HG03045 (cell line): ENCODE measurements at regions not wholly inside any gene's neighbourhood (a gene's known extent, or its start where the extent isn't known, plus 50 kb on each side); places are given as distances from the start of the nearest gene placed in this dataset.

Source experiments
- ATAC-seq: cut with Tn5 transposase; IDR thresholded peaks from one replicate; pipeline ENCODE4 v1.9.1; 2021; ENCODE audit warnings: mild to moderate bottlenecking, moderate library complexity; ENCODE audit not compliant: unreplicated experiment

- ATAC-seq, result no peak
These were observed 544.6 kb upstream of the BTBD3 start for GRCh38 chr20:11372876-11373790.

GRCh38 chr20:11375335-11375734 is 542.4 kb upstream of the BTBD3 start:
- ATAC-seq, result no peak

DNA sequence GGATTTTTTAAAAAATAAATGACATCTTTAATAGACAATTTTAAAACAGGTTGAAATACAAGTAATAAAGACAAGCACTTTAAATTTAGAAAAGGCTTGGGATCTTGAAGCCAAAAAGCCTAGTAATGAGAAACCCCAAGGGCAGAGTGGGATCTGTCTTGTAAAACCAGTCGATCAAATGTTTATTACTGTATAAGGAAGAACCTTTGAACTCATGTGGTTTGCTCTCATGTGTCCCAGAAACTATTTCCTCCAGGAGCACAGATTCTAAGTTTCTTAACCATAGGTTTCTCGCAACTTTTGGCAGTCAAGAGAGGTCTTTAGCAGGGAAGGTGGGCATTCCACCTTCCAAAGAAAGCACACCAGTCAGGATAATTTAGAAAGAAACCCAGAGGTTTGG is 541.7 kb upstream of the BTBD3 start:
- no peak for ATAC-seq

- no peak for ATAC-seq
These were observed 541.3 kb upstream of the BTBD3 start for GRCh38 chr20:11376420-11376819.

DNA sequence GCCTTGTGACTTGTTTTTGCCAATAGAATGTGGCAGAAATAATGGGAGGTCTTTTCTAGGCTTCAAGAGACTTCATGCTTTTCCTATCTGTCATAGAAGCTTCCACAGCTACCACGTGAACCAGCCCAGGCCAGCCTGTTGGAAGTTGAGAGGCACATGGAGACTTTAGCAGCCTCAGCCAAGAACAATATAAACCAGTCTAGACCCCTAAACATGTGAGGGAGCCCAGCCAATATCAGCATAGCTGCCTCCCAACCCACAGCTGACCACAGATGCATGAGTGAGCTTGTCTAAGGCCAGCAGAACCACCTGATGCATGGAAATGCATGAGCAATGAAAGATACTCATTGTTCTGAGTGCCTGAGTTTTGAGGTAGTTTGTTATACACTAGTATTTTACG is 540.7 kb upstream of the BTBD3 start:
- no peak for ATAC-seq

DNA sequence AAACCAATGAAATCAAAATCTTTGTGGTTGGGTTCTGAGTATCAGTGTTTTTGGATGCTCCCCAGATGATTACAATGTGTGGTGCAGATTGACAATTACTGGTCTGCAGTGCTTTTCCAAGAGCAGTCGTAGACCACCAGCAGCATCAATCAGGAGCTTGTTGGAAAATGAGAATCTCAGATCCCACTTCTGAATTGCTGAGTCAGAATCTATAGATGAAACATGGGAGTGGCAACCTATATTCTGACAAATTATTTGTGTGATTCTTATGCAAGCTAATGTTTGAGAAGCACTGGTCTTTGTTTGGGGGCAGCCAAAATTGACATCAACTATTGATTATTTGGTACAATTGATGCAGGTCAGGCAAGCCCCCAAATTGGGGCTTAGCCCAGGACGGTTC is 539.9 kb upstream of the BTBD3 start:
- no peak for ATAC-seq

- no peak for ATAC-seq
These were observed 539.4 kb upstream of the BTBD3 start for GRCh38 chr20:11378252-11378651.

DNA sequence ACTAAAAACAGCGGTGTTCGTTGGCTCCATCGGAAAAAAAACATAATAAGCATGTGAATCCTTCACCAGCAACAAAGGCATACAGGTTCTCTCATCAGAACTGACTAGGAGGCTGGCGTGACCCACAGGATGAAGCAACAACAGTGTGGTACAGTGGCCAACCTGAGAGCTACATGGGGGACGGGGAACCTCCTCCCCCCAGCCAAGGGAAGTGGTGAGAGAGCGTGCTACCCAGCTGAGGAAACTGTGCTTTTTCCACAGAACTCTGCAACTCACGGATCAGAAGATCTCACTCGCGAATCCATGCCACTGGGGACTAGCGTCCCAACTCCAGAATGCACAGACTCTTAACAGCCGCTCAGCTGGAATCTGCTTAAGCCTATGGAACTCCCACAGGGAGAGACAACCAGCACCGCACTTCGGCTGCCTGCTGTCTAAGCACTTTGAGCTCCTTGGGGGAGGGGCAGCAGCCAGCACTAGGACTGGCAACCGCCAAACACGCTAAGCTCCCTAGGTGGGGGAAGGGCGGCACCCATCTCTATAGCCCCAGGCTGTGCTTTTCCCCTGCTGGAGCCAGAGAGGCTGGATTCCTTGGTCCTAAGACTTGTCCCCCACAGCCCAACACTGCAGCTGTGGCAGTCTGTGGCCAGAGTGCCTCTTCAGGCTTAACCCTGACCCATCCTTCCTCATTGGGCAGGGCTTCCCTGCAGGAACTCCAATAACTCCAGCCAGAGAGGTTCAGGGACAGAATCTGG is 538.3 kb upstream of the BTBD3 start:
- ATAC-seq, result no peak

- ATAC-seq, result no peak
These were observed 537.4 kb upstream of the BTBD3 start for GRCh38 chr20:11380283-11380682.

DNA sequence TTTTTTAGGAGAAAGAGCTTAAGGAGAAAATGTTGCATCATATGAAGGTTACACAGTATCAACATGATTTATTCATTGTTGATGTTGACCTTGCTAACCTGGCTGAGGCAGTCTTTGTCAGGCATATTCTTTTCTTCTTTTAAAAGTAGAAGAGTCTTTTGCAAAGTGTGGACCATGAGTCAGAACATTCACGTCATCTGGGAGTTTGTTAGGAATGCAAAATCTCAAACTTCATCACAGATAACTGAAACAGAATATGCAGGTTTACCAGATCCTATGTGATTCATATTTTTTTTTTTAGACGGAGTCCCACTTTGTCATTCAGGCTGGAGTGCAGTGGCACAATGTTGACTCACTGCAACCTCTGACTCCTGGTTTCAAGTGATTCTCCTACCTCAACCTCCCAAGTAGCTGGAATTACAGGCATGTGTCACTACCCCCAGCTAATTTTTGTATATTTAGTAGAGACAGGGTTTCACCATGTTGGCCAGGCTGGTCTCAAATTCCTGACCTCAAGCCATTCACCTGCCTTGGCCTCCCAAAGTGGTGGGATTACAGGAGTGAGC is 530.4 kb upstream of the BTBD3 start:
- ATAC-seq, result no peak

- no peak for ATAC-seq
These were observed 528.5 kb upstream of the BTBD3 start for GRCh38 chr20:11389186-11389585.

DNA sequence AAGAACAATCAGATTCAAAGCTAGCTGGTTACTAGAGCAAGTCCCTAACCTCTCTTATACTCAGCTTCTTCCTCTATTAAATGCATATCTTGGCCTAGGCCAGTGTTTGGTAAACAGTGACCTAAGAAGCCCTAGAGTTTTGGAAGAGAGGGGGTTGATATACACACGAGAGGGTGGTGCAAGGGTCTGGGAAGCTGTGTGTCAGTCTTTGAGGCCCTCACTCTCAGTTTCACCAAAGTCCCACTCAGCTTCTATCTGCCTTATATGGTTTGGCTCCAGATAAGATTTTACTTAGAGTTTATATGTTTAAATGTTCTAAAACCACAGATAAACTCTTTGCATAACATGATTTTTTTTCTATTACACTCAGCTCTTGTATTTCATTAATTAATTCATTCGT is 526.1 kb upstream of the BTBD3 start:
- ATAC-seq, result no peak

DNA sequence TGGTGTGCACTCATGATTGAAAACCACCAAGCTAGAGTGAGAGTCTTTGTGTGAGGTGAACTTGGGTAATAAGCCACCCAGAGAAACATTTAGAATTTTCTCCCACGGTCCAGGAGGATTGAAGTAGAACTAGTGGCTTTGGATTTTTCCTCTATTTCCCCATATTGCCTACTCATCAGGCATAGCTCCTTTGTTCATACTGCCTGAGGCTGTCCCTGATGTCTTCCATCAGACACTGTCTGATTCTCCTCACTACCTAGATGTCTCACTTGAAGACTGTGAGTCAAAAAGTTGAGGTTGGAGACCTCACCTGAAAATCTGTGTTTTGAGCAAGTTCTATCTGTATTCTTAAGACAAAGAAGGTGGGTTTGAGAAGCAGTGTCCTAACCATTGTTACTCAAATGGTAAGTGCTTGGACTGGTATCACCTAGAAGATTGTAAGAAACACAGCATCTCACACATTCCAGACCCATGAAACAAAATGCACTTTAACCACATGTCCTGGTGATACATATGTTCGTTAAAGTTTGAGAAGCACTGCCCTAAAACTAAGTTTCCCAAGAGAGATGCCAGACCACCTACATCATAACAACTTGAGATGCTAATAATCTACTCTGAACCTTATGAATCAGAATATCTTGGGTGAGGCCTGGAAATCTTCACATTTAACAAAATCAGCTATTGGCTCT is 523.4 kb upstream of the BTBD3 start:
- ATAC-seq, result no peak

DNA sequence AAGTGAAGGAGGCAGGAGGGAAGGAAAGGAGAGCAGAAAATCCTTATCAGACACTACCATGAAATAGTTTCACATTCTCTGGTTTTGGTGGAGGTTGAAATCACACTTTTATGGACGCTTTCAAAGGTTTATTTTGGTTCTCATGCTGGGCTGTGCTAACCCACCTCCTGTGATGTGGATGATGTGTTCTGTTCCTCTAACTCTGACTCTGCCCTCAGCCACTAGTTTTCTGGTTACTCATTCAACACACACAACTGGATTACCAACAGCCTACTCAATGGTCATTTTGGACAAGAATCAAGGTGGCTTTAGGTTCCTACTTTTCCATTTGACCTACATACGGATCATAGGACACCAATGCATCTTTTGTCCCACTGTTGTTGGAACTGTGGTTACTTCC is 522.1 kb upstream of the BTBD3 start:
- ATAC-seq, result no peak

DNA sequence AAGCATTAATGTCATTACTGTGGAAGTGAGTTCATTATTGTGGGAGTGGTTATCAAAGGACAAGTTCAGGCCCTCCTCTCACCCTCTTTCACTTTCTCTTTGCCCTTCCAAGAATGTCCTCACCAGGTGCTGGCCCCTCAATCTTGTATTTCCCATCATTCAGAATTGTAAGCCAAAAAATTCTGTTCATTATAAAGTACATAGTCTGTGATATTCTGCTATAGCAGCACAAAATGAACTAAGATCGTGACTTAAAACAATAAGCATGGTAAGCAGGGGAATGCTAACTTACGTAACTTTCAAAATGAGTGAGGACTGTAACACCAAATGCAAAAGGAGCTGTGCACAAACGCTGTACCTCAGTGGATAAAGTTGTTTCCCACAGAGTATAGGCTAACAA is 515.7 kb upstream of the BTBD3 start:
- ATAC-seq, result no peak

- no peak for ATAC-seq
These were observed 514.0 kb upstream of the BTBD3 start for GRCh38 chr20:11403711-11404110.

- no peak for ATAC-seq
These were observed 510.8 kb upstream of the BTBD3 start for GRCh38 chr20:11406877-11407276.

- no peak for ATAC-seq
These were observed 508.1 kb upstream of the BTBD3 start for GRCh38 chr20:11409561-11409960.

DNA sequence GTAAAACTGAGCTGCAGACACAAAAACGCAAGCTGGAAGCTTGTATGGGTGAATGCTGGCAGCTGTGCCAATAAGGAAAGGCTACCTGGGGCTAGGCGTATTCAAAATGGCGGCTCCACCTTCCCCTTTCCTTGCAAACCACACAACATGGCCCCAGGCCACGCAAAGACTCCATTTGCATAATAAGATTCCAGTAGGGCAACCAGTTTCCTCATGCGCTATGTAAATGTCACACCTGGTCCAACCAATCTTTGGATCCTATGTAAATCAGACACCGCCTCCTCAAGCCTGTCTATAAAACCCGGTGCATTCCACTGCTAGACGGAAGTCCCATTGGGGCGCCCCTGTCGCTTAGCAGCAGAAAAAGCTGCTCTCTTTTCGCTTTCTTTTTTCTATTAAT is 505.9 kb upstream of the BTBD3 start:
- no peak for ATAC-seq

DNA sequence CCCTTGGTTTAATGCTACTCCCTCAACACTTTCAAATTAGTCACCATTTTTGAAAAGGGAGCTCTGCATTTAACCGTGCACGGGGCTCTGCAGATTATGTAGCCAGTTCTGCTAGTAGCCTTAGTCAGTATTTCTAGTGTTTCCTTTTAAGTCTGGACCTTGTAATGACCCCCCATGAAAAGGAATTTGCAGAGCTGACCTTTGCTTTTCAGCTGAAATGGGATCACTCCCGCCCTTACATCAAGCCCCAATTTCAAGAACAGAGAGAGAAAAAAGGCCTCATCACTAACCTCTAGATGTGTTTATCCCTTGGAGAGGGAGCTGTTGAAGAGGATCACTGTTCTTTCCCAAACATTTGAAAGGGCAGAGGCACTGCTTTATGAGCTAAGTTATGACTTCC is 490.7 kb upstream of the BTBD3 start:
- no peak for ATAC-seq

GRCh38 chr20:11429168-11429567 is 488.5 kb upstream of the BTBD3 start:
- ATAC-seq, result no peak
